ENCODE measurements at regions not wholly inside any gene's neighbourhood (a gene's known extent, or its start where the extent isn't known, plus 50 kb on each side); places are given as distances from the start of the nearest gene placed in this dataset.

DNA sequence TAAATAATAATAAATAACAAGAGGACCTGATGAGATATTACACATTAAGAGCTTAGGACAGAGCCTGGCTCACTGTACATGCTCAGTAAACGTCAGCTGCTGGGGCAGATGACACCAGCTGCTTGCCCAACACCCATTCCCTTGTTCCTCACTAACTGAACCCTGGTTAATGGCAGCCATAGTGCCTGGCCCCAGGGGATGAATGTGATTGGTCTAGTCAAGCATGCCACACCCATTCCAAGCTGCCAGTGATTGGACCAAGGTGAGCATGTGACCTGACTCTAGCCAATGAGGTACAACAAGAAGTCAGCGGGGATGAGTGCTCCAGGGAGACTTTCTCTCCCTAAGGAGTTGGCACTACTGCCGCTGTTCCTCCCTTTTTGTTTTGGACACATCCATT, 85.1 kb upstream of the PTPN1 start:
- no peaks in the 10 kb centered on the region for H3K79me2 ChIP-seq (ENCODE audit: insufficient read depth, low read length)
- DNase-seq, result peak; percentile 11
- no peaks in the 10 kb centered on the region for H3K9me3 ChIP-seq (ENCODE audit: insufficient read depth, low read length, severe bottlenecking)
- peak; percentile 47; the same call in 1 of the 3 replicates for ATAC-seq (ENCODE audit: insufficient read depth, low read depth)
- H3K4me2 ChIP-seq (ENCODE audit: insufficient read depth, low read length), result no peak overlapping the region
- H3K4me1 ChIP-seq (ENCODE audit: insufficient read depth, low read length), result no peaks in the 10 kb centered on the region
- no peak overlapping the region for H2AFZ ChIP-seq (ENCODE audit: low read depth, low read length)
- H3K27ac ChIP-seq (ENCODE audit: low read length), result no peak overlapping the region
- H4K20me1 ChIP-seq (ENCODE audit: insufficient read depth, low read length), result no peaks in the 10 kb centered on the region; the same call in 1 of the 2 replicates
- no peak overlapping the region for H3K9ac ChIP-seq (ENCODE audit: low read depth, low read length)
- TF ChIP-seq, protein P1, sequence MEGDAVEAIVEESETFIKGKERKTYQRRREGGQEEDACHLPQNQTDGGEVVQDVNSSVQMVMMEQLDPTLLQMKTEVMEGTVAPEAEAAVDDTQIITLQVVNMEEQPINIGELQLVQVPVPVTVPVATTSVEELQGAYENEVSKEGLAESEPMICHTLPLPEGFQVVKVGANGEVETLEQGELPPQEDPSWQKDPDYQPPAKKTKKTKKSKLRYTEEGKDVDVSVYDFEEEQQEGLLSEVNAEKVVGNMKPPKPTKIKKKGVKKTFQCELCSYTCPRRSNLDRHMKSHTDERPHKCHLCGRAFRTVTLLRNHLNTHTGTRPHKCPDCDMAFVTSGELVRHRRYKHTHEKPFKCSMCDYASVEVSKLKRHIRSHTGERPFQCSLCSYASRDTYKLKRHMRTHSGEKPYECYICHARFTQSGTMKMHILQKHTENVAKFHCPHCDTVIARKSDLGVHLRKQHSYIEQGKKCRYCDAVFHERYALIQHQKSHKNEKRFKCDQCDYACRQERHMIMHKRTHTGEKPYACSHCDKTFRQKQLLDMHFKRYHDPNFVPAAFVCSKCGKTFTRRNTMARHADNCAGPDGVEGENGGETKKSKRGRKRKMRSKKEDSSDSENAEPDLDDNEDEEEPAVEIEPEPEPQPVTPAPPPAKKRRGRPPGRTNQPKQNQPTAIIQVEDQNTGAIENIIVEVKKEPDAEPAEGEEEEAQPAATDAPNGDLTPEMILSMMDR (IDR thresholded peaks at IDR 0.05; ENCODE audit: borderline replicate concordance, extremely low read depth, low read length, poor library complexity, severe bottlenecking), result no peak
- TF ChIP-seq EZH2 (IDR thresholded peaks at IDR 0.05; ENCODE audit: borderline replicate concordance, low read depth, low read length, severe bottlenecking), result no peak
- peaks cover 3% of the 10 kb centered on the region for H3K27me3 ChIP-seq (ENCODE audit: insufficient read depth, low read length, poor library complexity)
- H3K36me3 ChIP-seq (ENCODE audit: insufficient read depth, low read length), result no peaks in the 10 kb centered on the region
- H3K4me3 ChIP-seq (ENCODE audit: low read depth in 1 of 2, low read length in 2 of 2), result no peak overlapping the region

DNA sequence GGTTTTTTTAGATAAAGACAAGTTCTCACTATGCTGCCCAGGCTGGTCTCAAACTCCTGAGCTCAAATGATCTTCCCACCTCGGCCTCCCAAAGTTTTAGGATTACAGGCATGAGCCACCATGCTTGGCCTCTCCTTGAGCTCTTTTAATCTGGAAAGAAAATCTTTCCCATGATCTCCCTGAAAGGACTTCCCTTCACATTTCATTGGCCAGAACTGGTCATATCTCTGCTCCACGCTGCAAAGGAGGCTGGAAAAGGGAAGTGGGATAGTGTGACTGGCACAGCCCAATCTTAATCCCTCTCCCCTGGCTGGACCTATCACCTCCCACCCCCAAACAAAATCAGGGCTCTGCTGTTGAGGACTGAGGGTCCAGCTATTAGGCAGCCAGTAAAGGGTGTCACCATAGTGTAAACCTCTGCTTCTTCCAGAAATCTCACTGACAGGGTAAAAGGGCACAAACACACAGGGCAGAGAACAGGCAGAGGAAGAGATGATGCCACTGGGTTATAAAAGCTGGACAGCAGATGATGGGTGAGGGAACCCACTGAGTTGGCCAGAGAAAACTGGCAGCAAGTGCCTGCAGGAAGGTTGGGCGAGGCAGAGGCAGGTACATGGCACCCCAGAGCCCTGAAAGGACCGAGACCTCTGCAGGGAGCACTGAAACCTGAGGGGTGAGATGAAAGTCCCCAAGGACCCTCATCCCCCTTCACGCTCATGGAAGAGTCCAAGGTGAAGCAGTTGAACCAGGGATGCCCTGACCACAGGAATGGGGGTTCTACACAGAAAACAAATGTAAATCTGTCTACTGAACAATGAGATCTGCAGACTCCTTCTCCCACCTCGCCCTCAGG, 83.1 kb upstream of the PTPN1 start:
- peaks cover 3% of the 10 kb centered on the region for H3K27me3 ChIP-seq (ENCODE audit: insufficient read depth, low read length, poor library complexity)
- H3K9ac ChIP-seq (ENCODE audit: low read depth, low read length), result no peak overlapping the region
- H3K36me3 ChIP-seq (ENCODE audit: insufficient read depth, low read length), result no peaks in the 10 kb centered on the region
- TF ChIP-seq, protein P1 (IDR thresholded peaks at IDR 0.05; ENCODE audit: borderline replicate concordance, extremely low read depth, low read length, poor library complexity, severe bottlenecking), result no peak
- no peak for TF ChIP-seq EZH2 (IDR thresholded peaks at IDR 0.05; ENCODE audit: borderline replicate concordance, low read depth, low read length, severe bottlenecking)
- ATAC-seq (ENCODE audit: insufficient read depth, low read depth) (no peak), DNase-seq (no peak)
- no peak overlapping the region for H2AFZ ChIP-seq (ENCODE audit: low read depth, low read length)
- H3K4me1 ChIP-seq (ENCODE audit: insufficient read depth, low read length), result no peaks in the 10 kb centered on the region
- no peak overlapping the region for H3K4me2 ChIP-seq (ENCODE audit: insufficient read depth, low read length)
- no peaks in the 10 kb centered on the region for H3K79me2 ChIP-seq (ENCODE audit: insufficient read depth, low read length)
- no peaks in the 10 kb centered on the region for H3K9me3 ChIP-seq (ENCODE audit: insufficient read depth, low read length, severe bottlenecking)
- H4K20me1 ChIP-seq (ENCODE audit: insufficient read depth, low read length), result peaks cover 4% of the 10 kb centered on the region; the same call in 1 of the 2 replicates
- H3K4me3 ChIP-seq (ENCODE audit: low read depth in 1 of 2, low read length in 2 of 2), result no peak overlapping the region
- no peak overlapping the region for H3K27ac ChIP-seq (ENCODE audit: low read length)

DNA sequence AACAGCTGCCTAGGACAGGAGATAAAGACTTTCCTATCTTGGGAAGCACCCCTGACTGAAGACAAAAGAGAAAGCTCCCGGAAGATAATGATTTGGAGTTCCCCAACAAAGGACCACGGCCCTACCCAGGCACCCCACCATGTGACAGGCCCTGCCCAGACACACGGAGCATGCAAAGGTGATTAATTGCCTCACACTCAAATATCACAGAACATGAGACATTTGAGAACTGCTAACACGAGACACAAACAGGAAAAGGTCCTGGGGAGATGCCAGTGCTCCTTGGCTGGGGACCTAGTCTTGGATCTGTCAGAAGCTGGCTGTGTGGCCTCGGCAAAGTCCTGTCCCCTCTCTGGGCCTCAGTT, 82.5 kb upstream of the PTPN1 start:
- no peak overlapping the region for H3K4me2 ChIP-seq (ENCODE audit: insufficient read depth, low read length)
- no peak overlapping the region for H3K9ac ChIP-seq (ENCODE audit: low read depth, low read length)
- TF ChIP-seq, protein P1 (IDR thresholded peaks at IDR 0.05; ENCODE audit: borderline replicate concordance, extremely low read depth, low read length, poor library complexity, severe bottlenecking), result no peak
- no peak for TF ChIP-seq EZH2 (IDR thresholded peaks at IDR 0.05; ENCODE audit: borderline replicate concordance, low read depth, low read length, severe bottlenecking)
- H4K20me1 ChIP-seq (ENCODE audit: insufficient read depth, low read length), result peaks cover 4% of the 10 kb centered on the region; the same call in 1 of the 2 replicates
- H3K36me3 ChIP-seq (ENCODE audit: insufficient read depth, low read length), result no peaks in the 10 kb centered on the region
- no peaks in the 10 kb centered on the region for H3K4me1 ChIP-seq (ENCODE audit: insufficient read depth, low read length)
- DNase-seq (no peak), ATAC-seq (ENCODE audit: insufficient read depth, low read depth) (no peak)
- H3K9me3 ChIP-seq (ENCODE audit: insufficient read depth, low read length, severe bottlenecking), result no peaks in the 10 kb centered on the region
- peaks cover 3% of the 10 kb centered on the region for H3K27me3 ChIP-seq (ENCODE audit: insufficient read depth, low read length, poor library complexity)
- H3K4me3 ChIP-seq (ENCODE audit: low read depth in 1 of 2, low read length in 2 of 2), result no peak overlapping the region
- no peak overlapping the region for H3K27ac ChIP-seq (ENCODE audit: low read length)
- no peaks in the 10 kb centered on the region for H3K79me2 ChIP-seq (ENCODE audit: insufficient read depth, low read length)
- H2AFZ ChIP-seq (ENCODE audit: low read depth, low read length), result no peak overlapping the region

All from DND-41 (cell line).